Gastroesophageal sphincter (tissue), 3 donors: ENCODE measurements at regions not wholly inside any gene's neighbourhood (a gene's known extent, or its start where the extent isn't known, plus 50 kb on each side); places are given as distances from the start of the nearest gene placed in this dataset.

Experiments
- CTCF ChIP-seq, 4 experiments: fragments of 200-600 bp in 2 of 4; fragments of 450-650 bp in 2 of 4; sonication (generic) in 1 of 4; IDR thresholded peaks; one replicate each; pipeline ENCODE4 v1.5.1; 2017 to 2019; ENCODE audit warnings: antibody characterized with exemption in 4 of 4, mild to moderate bottlenecking in 2 of 4, moderate library complexity in 2 of 4
- EP300 ChIP-seq: sonication (generic); formaldehyde crosslinking; IDR thresholded peaks from one replicate; pipeline ENCODE4 v1.6.1; 2017; ENCODE audit warnings: antibody characterized with exemption, mild to moderate bottlenecking
- POLR2A ChIP-seq, 2 donors: fragments of 450-650 bp; IDR thresholded peaks; one replicate each; pipeline ENCODE4 v1.6.1; 2017; ENCODE audit warnings: antibody characterized with exemption in 2 of 2, mild to moderate bottlenecking in 2 of 2, moderate library complexity in 1 of 2
- POLR2AphosphoS5 ChIP-seq: sonication (generic); formaldehyde crosslinking; IDR thresholded peaks from one replicate; pipeline ENCODE4 v1.6.1; 2017; ENCODE audit warnings: antibody characterized with exemption

- TF ChIP-seq POLR2A (IDR thresholded peaks at IDR 0.05) = no peak
- TF ChIP-seq CTCF (IDR thresholded peaks at IDR 0.05) = no peak
- no peak for TF ChIP-seq EP300
- no peak for TF ChIP-seq POLR2AphosphoS5
Observed at GRCh38 chr15:31551323-31551722, 224.7 kb downstream of the KLF13 start.
